CD14-positive monocyte (primary cell): ENCODE measurements at regions not wholly inside any gene's neighbourhood (a gene's known extent, or its start where the extent isn't known, plus 50 kb on each side); places are given as distances from the start of the nearest gene placed in this dataset.

ENCODE experiments used
- DNase-seq, 3 donors: peaks; one replicate each; pipeline ENCODE4 v3.0.0-alpha.2; 2011 to 2022
- H2AFZ ChIP-seq: 2 replicates; pipeline ENCODE4 v1.6.0; 2012; ENCODE audit warnings: mild to moderate bottlenecking, low read depth, low read length, inconsistent platforms; ENCODE audit not compliant: insufficient read depth, poor library complexity, severe bottlenecking
- H3K27ac ChIP-seq, 2 donors: 1 replicate in 1 of 2; 2 replicates in 1 of 2; pipeline ENCODE4 v1.5.1; 2012 to 2013; ENCODE audit warnings: low read length in 2 of 2, control low read depth in 1 of 2, inconsistent platforms in 1 of 2, low read depth in 1 of 2, mild to moderate bottlenecking in 1 of 2
- H3K27me3 ChIP-seq, 2 donors: one replicate each; pipeline versions ENCODE4 v1.6.0 to v1.6.1; 2011 to 2013; ENCODE audit warnings: low read length in 2 of 2; ENCODE audit not compliant: control insufficient read depth in 2 of 2, insufficient read depth in 2 of 2
- H3K36me3 ChIP-seq, 2 donors: replicated peaks in 1 of 2; 1 replicate in 1 of 2; 2 replicates in 1 of 2; pipeline versions ENCODE4 v1.5.1 to v1.6.1; 2012 to 2013; ENCODE audit warnings: low read length in 2 of 2, control low read depth in 1 of 2, inconsistent platforms in 1 of 2, mild to moderate bottlenecking in 1 of 2; ENCODE audit not compliant: insufficient read depth in 2 of 2, control insufficient read depth in 1 of 2
- H3K4me1 ChIP-seq, 2 donors: 1 replicate in 1 of 2; 2 replicates in 1 of 2; pipeline versions ENCODE4 v1.5.1 to v1.6.1; 2012 to 2013; ENCODE audit warnings: low read length in 2 of 2, control low read depth in 1 of 2, inconsistent platforms in 1 of 2, mild to moderate bottlenecking in 1 of 2, moderate library complexity in 1 of 2; ENCODE audit not compliant: insufficient read depth in 2 of 2, control insufficient read depth in 1 of 2
- H3K4me2 ChIP-seq: replicated peaks from 2 replicates; pipeline ENCODE3; 2012; ENCODE audit warnings: low read length, moderate library complexity, mild to moderate bottlenecking; ENCODE audit not compliant: poor library complexity, severe bottlenecking; ENCODE audit errors: extremely low read depth
- H3K4me3 ChIP-seq, 3 experiments: fragments of 200-600 bp in 1 of 3; sonication (generic) in 1 of 3; replicated peaks in 1 of 3; 1 replicate in 2 of 3; 2 replicates in 1 of 3; pipeline ENCODE4 v1.5.1; 2011 to 2013; ENCODE audit warnings: low read length in 3 of 3, mild to moderate bottlenecking in 3 of 3, control low read depth in 2 of 3, low read depth in 2 of 3, inconsistent platforms in 1 of 3, moderate library complexity in 1 of 3
- H3K79me2 ChIP-seq: 2 replicates; pipeline ENCODE4 v1.6.0; 2012; ENCODE audit warnings: mild to moderate bottlenecking, control low read depth, inconsistent platforms, low read length, moderate library complexity; ENCODE audit not compliant: insufficient read depth
- H3K9ac ChIP-seq: 2 replicates; pipeline ENCODE4 v1.6.0; 2017; ENCODE audit warnings: low read length, mild to moderate bottlenecking; ENCODE audit not compliant: insufficient read depth, poor library complexity, severe bottlenecking
- H3K9me3 ChIP-seq, 2 donors: replicated peaks in 1 of 2; 1 replicate in 1 of 2; 2 replicates in 1 of 2; pipeline versions ENCODE4 v1.5.1 to v1.6.1; 2012 to 2013; ENCODE audit warnings: low read length in 2 of 2, control low read depth in 1 of 2; ENCODE audit not compliant: control insufficient read depth in 1 of 2, insufficient read depth in 1 of 2
- H4K20me1 ChIP-seq: 2 replicates; pipeline ENCODE4 v1.6.0; 2012; ENCODE audit warnings: mild to moderate bottlenecking, low read length, control low read depth, moderate library complexity; ENCODE audit not compliant: insufficient read depth
- H3K27ac Mint-ChIP-seq, 7 donors: one replicate each; pipeline ENCODE4 v1.8.0; 2020; ENCODE audit warnings: mild to moderate bottlenecking in 7 of 7, mixed read lengths in 7 of 7, moderate library complexity in 6 of 7, inconsistent platforms in 2 of 7
- H3K27me3 Mint-ChIP-seq, 3 donors: one replicate each; pipeline ENCODE4 v1.8.0; 2021 to 2022; ENCODE audit warnings: low read depth in 3 of 3, mild to moderate bottlenecking in 3 of 3, mixed read lengths in 3 of 3, moderate library complexity in 3 of 3, inconsistent platforms in 1 of 3
- H3K36me3 Mint-ChIP-seq, 2 donors: one replicate each; pipeline ENCODE4 v1.8.0; 2020; ENCODE audit warnings: mixed read lengths in 2 of 2, inconsistent platforms in 1 of 2, mild to moderate bottlenecking in 1 of 2
- H3K4me1 Mint-ChIP-seq: one replicate; pipeline ENCODE4 v1.8.0; 2020; ENCODE audit warnings: mild to moderate bottlenecking, mixed read lengths
- H3K4me3 Mint-ChIP-seq, 2 donors: one replicate each; pipeline ENCODE4 v1.8.0; 2020; ENCODE audit warnings: mild to moderate bottlenecking in 2 of 2, mixed read lengths in 2 of 2, moderate library complexity in 1 of 2
- H3K9me3 Mint-ChIP-seq, 7 donors: one replicate each; pipeline ENCODE4 v1.8.0; 2020 to 2022; ENCODE audit warnings: mixed read lengths in 7 of 7, mild to moderate bottlenecking in 6 of 7, moderate library complexity in 6 of 7, inconsistent platforms in 2 of 7
- WGBS: methylation state at CpG from one replicate; pipeline ENCODE4 v1.1.5; 2013; ENCODE audit warnings: missing lambda C conversion rate; ENCODE audit not compliant: insufficient coverage; 5-methylcytosine and 5-hydroxymethylcytosine counted together
- intact Hi-C, 2 donors: fragments of 100-400 bp; cut with micrococcal nuclease; formaldehyde crosslinking; loops; one replicate each; pipeline versions ENCODE4 v1.15.0 to v1.15.1; 2023
- TF ChIP-seq, protein P1 (sequence below): fragments of 200-600 bp; IDR thresholded peaks from one replicate; pipeline ENCODE4 v1.8.0; 2022; ENCODE audit warnings: antibody characterized with exemption, mild to moderate bottlenecking

DNA sequence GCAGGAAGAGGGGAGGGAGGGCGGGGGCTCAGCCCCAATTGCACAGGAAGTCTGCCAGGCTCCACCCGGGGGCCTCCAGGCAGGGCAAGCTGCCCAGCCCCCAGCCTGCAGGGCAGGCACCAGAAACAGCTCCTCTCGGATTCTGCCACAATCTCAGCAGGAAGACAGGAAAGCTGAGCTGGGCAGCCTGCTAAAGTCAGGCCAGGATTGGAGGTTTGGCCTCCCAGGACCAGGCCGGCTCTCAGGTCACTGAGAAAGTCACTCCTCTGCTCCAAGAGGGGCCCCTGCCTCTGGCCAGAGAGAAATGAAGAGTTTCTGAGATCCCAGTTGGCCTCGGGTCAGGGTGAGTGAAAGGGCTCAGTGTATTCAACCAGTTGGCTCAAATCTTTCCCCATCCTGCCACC is 54.6 kb upstream of the STXBP1 start:
- Histone ChIP-seq H3K27ac (peak overlapping the region; percentile 34 to 80), H3K36me3 (peaks cover 9 to 27% of the 10 kb centered on the region in 2 donors), H3K27me3 (no peaks in the 10 kb centered on the region), H3K4me1 (peaks cover 74 to 80% of the 10 kb centered on the region in 2 donors), H4K20me1 (peaks cover 95% of the 10 kb centered on the region), H3K79me2 (peaks cover 88% of the 10 kb centered on the region), H3K9ac (peak overlapping the region; percentile 34), H2AFZ (no peak overlapping the region), H3K9me3 (no peaks in the 10 kb centered on the region), H3K4me2 (peak overlapping the region; percentile 54), H3K4me3 (peak overlapping the region in 1 of 3 experiments; percentile 50)
- H3K4me3 Mint-ChIP-seq: peak overlapping the region in 1 of 2 donors; percentile 63
- H3K27me3 Mint-ChIP-seq: peaks cover 5 to 6% (median 5%) of the 10 kb centered on the region in 3 donors
- H3K9me3 Mint-ChIP-seq: peaks cover 0 to 2% (median 0%) of the 10 kb centered on the region in 7 donors
- intact Hi-C loops: loop anchor here in 1 of 2 donors (5.0 kb wide), 1 partner anchor 35 kb away; no protein-coding TSS in a partner anchor
- DNase-seq: no peak
- TF ChIP-seq, protein P1, sequence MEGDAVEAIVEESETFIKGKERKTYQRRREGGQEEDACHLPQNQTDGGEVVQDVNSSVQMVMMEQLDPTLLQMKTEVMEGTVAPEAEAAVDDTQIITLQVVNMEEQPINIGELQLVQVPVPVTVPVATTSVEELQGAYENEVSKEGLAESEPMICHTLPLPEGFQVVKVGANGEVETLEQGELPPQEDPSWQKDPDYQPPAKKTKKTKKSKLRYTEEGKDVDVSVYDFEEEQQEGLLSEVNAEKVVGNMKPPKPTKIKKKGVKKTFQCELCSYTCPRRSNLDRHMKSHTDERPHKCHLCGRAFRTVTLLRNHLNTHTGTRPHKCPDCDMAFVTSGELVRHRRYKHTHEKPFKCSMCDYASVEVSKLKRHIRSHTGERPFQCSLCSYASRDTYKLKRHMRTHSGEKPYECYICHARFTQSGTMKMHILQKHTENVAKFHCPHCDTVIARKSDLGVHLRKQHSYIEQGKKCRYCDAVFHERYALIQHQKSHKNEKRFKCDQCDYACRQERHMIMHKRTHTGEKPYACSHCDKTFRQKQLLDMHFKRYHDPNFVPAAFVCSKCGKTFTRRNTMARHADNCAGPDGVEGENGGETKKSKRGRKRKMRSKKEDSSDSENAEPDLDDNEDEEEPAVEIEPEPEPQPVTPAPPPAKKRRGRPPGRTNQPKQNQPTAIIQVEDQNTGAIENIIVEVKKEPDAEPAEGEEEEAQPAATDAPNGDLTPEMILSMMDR: no peak
- H3K4me1 Mint-ChIP-seq: peaks cover 80% of the 10 kb centered on the region
- peak overlapping the region; percentile 9 to 94 (median 80) for H3K27ac Mint-ChIP-seq
- peaks cover 48 to 58% of the 10 kb centered on the region in 2 donors for H3K36me3 Mint-ChIP-seq
- 0% methylated on average over 4 of the region's 5 CpGs for WGBS

- peaks cover 88% of the 10 kb centered on the region for H3K79me2 ChIP-seq
- no peaks in the 10 kb centered on the region for H3K27me3 ChIP-seq
- H2AFZ ChIP-seq: no peak overlapping the region
- TF ChIP-seq, protein P1: no peak
- H3K4me2 ChIP-seq: peak overlapping the region; percentile 54
- peak overlapping the region; percentile 9 to 92 (median 80) for H3K27ac Mint-ChIP-seq
- peak overlapping the region; percentile 34 for H3K9ac ChIP-seq
- no peak overlapping the region for H3K4me3 Mint-ChIP-seq
- peaks cover 48 to 57% of the 10 kb centered on the region in 2 donors for H3K36me3 Mint-ChIP-seq
- peaks cover 9 to 27% of the 10 kb centered on the region in 2 donors for H3K36me3 ChIP-seq
- H3K4me1 Mint-ChIP-seq: peaks cover 86% of the 10 kb centered on the region
- WGBS: 92% methylated on average over 4 of the region's 11 CpGs
- H3K4me1 ChIP-seq: peaks cover 80 to 86% of the 10 kb centered on the region in 2 donors
- H3K27ac ChIP-seq: peak overlapping the region; percentile 34 to 80
- H4K20me1 ChIP-seq: peaks cover 94% of the 10 kb centered on the region
- H3K4me3 ChIP-seq: peak overlapping the region in 1 of 3 experiments; percentile 50
- H3K9me3 Mint-ChIP-seq: peaks cover 0 to 2% (median 0%) of the 10 kb centered on the region in 7 donors
- H3K9me3 ChIP-seq: no peaks in the 10 kb centered on the region
- intact Hi-C loops: loop anchor here in 1 of 2 donors (5.0 kb wide), 1 partner anchor 36 kb away; no protein-coding TSS in a partner anchor
- no peak for DNase-seq
- H3K27me3 Mint-ChIP-seq: peaks cover 5 to 6% (median 5%) of the 10 kb centered on the region in 3 donors
These were observed 54.0 kb upstream of the STXBP1 start for GRCh38 chr9:127557998-127558546.
